ENCODE measurements at regions not wholly inside any gene's neighbourhood (a gene's known extent, or its start where the extent isn't known, plus 50 kb on each side); places are given as distances from the start of the nearest gene placed in this dataset.

DNA sequence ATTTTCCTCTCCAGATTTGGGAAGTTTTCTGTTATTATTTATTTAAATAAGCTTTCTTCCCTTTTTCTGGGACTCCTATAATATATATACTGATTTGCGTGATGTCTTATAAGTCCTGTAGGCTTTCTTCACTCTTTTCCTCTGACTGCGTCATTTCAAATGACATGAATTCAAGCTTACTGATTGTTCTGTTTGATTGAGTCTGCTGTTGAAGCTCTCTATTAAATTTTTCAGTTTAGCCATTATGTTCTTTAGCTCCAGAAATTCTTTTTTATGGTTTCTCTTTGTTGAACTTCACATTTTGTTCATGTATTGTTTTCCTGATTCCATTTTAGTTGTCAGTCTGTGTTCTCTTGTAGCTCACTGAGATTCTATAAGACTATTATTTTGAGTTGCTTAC is 135.8 kb upstream of the PRR23C start:
- TF ChIP-seq POLR2A (IDR thresholded peaks at IDR 0.05; ENCODE audit: low read depth, low read length) (no peak), POLR2AphosphoS5 (IDR thresholded peaks at IDR 0.05; ENCODE audit: low read depth, low read length) (no peak)

Data from GM12892 (cell line).